ENCODE measurements at regions not wholly inside any gene's neighbourhood (a gene's known extent, or its start where the extent isn't known, plus 50 kb on each side); places are given as distances from the start of the nearest gene placed in this dataset.

DNA sequence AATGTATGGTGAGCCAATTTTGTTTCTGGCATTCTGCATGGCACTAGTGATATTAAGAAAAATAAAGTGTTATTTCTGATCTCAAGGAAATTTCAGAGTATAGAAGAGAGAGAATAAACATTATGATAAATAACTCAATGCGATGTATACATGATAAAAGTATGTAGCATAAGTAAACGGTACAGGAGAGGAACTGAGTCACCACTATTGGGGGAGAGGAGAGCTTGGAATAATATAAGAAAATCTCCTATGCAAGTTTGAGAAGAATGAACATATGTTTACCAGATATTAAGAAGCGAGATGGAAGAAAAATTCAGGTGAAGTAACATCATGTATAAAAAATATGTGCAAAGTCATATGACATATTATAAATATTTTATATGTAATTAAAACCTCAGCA lies 1230.3 kb upstream of the CITED2 start:
- TF ChIP-seq PTBP1 (IDR thresholded peaks at IDR 0.05; ENCODE audit: low read depth, low read length) (no peak), EGR1 (conservative IDR thresholded peaks at IDR 0.05) (no peak), ELF1 (tag; IDR thresholded peaks at IDR 0.05) (no peak), PYGO2 (tag; IDR thresholded peaks at IDR 0.05) (no peak), SIRT6 (IDR thresholded peaks at IDR 0.05; ENCODE audit: low read depth, low read length) (no peak), FOXA1 (IDR thresholded peaks at IDR 0.05; ENCODE audit: borderline replicate concordance) (no peak), PHF21A (IDR thresholded peaks at IDR 0.05; ENCODE audit: borderline replicate concordance, low read depth) (no peak), SPI1 (IDR thresholded peaks at IDR 0.05; ENCODE audit: borderline replicate concordance, low read depth, low read length) (no peak), SRSF9 (IDR thresholded peaks at IDR 0.05; ENCODE audit: borderline replicate concordance, low read depth, low read length) (no peak), PREB (CRISPR knock-in tag; IDR thresholded peaks at IDR 0.05) (no peak)
- TF ChIP-seq, protein P1, sequence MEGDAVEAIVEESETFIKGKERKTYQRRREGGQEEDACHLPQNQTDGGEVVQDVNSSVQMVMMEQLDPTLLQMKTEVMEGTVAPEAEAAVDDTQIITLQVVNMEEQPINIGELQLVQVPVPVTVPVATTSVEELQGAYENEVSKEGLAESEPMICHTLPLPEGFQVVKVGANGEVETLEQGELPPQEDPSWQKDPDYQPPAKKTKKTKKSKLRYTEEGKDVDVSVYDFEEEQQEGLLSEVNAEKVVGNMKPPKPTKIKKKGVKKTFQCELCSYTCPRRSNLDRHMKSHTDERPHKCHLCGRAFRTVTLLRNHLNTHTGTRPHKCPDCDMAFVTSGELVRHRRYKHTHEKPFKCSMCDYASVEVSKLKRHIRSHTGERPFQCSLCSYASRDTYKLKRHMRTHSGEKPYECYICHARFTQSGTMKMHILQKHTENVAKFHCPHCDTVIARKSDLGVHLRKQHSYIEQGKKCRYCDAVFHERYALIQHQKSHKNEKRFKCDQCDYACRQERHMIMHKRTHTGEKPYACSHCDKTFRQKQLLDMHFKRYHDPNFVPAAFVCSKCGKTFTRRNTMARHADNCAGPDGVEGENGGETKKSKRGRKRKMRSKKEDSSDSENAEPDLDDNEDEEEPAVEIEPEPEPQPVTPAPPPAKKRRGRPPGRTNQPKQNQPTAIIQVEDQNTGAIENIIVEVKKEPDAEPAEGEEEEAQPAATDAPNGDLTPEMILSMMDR (IDR thresholded peaks at IDR 0.05 in 2 of 3, conservative IDR thresholded peaks at IDR 0.05 in 1 of 3; ENCODE audit: insufficient read depth in 2 of 3, low read depth in 1 of 3, low read length in 3 of 3) = no peak
- TF ChIP-seq, protein P2, sequence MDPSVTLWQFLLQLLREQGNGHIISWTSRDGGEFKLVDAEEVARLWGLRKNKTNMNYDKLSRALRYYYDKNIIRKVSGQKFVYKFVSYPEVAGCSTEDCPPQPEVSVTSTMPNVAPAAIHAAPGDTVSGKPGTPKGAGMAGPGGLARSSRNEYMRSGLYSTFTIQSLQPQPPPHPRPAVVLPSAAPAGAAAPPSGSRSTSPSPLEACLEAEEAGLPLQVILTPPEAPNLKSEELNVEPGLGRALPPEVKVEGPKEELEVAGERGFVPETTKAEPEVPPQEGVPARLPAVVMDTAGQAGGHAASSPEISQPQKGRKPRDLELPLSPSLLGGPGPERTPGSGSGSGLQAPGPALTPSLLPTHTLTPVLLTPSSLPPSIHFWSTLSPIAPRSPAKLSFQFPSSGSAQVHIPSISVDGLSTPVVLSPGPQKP (CRISPR knock-in tag; IDR thresholded peaks at IDR 0.05) = no peak
- TF ChIP-seq, protein P3, sequence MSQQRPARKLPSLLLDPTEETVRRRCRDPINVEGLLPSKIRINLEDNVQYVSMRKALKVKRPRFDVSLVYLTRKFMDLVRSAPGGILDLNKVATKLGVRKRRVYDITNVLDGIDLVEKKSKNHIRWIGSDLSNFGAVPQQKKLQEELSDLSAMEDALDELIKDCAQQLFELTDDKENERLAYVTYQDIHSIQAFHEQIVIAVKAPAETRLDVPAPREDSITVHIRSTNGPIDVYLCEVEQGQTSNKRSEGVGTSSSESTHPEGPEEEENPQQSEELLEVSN (IDR thresholded peaks at IDR 0.05; ENCODE audit: borderline replicate concordance in 1 of 2, extremely low read depth in 1 of 2, insufficient read depth in 1 of 2, insufficient read length in 1 of 2, low read depth in 1 of 2, low read length in 1 of 2, poor library complexity in 1 of 2, severe bottlenecking in 1 of 2) = no peak

Data from K562 (cell line).